Aorta (tissue), 5 donors: ENCODE measurements at regions not wholly inside any gene's neighbourhood (a gene's known extent, or its start where the extent isn't known, plus 50 kb on each side); places are given as distances from the start of the nearest gene placed in this dataset.

ENCODE experiments used
- ATAC-seq: fragments of 200-7000 bp; cut with Tn5 transposase; one replicate; pipeline ENCODE4 v1.9.1; 2022; ENCODE audit warnings: moderate library complexity; ENCODE audit not compliant: low FRiP score
- DNase-seq, 2 donors: peaks; one replicate each; pipeline ENCODE4 v3.0.0-alpha.2; 2020
- H3K27ac ChIP-seq, 2 donors: one replicate each; pipeline ENCODE4 v1.5.1; 2013; ENCODE audit warnings: low read length in 2 of 2, mild to moderate bottlenecking in 2 of 2, moderate library complexity in 2 of 2, control low read depth in 1 of 2, inconsistent platforms in 1 of 2, low read depth in 1 of 2
- H3K27me3 ChIP-seq, 2 donors: one replicate each; pipeline ENCODE4 v1.6.1; 2013; ENCODE audit warnings: control low read depth in 1 of 2, low read length in 1 of 2, mild to moderate bottlenecking in 1 of 2, moderate library complexity in 1 of 2; ENCODE audit not compliant: insufficient read depth in 2 of 2, control insufficient read depth in 1 of 2
- H3K36me3 ChIP-seq, 2 donors: one replicate each; pipeline ENCODE4 v1.6.1; 2013; ENCODE audit warnings: control low read depth in 1 of 2, low read length in 1 of 2, mild to moderate bottlenecking in 1 of 2; ENCODE audit not compliant: insufficient read depth in 2 of 2, control insufficient read depth in 1 of 2
- H3K4me1 ChIP-seq, 2 donors: one replicate each; pipeline ENCODE4 v1.6.1; 2013; ENCODE audit warnings: low read length in 2 of 2, control low read depth in 1 of 2, mild to moderate bottlenecking in 1 of 2, moderate library complexity in 1 of 2; ENCODE audit not compliant: insufficient read depth in 2 of 2, control insufficient read depth in 1 of 2
- H3K4me3 ChIP-seq, 2 donors: one replicate each; pipeline ENCODE4 v1.5.1; 2013; ENCODE audit warnings: low read length in 2 of 2, control low read depth in 1 of 2, mild to moderate bottlenecking in 1 of 2
- H3K9me3 ChIP-seq: one replicate; pipeline ENCODE4 v1.6.1; 2013; ENCODE audit warnings: mild to moderate bottlenecking, low read length; ENCODE audit not compliant: control insufficient read depth
- WGBS, 2 donors: extraction: QIAGEN DNeasy Blood & Tissue Kit; methylation state at CpG; one replicate each; pipeline ENCODE4 v1.1.7; 2013; 5-methylcytosine and 5-hydroxymethylcytosine counted together
- intact Hi-C, 2 donors: fragments of 100-400 bp; cut with DNase I; formaldehyde crosslinking; loops; one replicate each; pipeline versions ENCODE4 v1.14.2 to v1.15.0; 2022
- donor health status: healthy with polysubstance abuse.
- donor health status: Bipolar disorder and iron deficiency.
- donor health status: DM: no; HTN: no; CAD: no.
- donor health status: DM: no; HTN: no; CAD: no.
- donor health status: DM: yes; HTN: yes; CAD: no.

- DNase-seq: no peak
- Histone ChIP-seq H3K27me3 (no peaks in the 10 kb centered on the region), H3K4me3 (no peak overlapping the region), H3K27ac (no peak overlapping the region), H3K9me3 (no peaks in the 10 kb centered on the region), H3K4me1 (no peaks in the 10 kb centered on the region), H3K36me3 (no peaks in the 10 kb centered on the region)
- 26% methylated on average over 1 of the region's 1 CpG for WGBS, 2 donors
- intact Hi-C loops: loop anchor here in 1 of 2 donors (10.0 kb wide), 1 partner anchor 1976 kb away; no protein-coding TSS in a partner anchor
- ATAC-seq: no peak
These were observed 157.6 kb upstream of the TMTC2 start for GRCh38 chr12:82529101-82529500.

DNA sequence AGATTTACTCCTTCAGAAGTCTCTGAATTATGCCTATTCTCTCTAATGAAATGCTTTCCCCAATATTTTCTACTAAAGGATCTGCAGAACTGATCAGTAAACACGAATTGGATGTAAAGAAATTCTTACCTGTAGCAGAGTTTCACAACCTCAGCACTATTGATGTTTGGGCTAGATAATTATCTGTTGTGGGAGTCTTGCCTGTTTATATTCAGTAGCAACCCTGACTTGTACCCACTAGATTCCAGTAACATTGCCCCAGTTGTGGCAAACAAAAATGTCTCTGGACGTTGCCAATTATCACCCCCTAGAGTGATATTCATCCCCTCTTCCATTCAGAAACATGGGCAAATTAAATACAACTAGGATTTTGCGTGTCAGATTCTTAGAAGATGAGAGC, 156.8 kb upstream of the TMTC2 start:
- DNase-seq: no peak
- H3K4me3 ChIP-seq: no peak overlapping the region
- no peaks in the 10 kb centered on the region for H3K27me3 ChIP-seq
- no peak for ATAC-seq
- WGBS, 2 donors: 93 to 95% methylated on average over 3 of the region's 3 CpGs
- intact Hi-C loops: loop anchor here in 1 of 2 donors (10.0 kb wide), 1 partner anchor 1975 kb away; no protein-coding TSS in a partner anchor
- H3K27ac ChIP-seq: no peak overlapping the region
- H3K9me3 ChIP-seq: no peaks in the 10 kb centered on the region
- no peaks in the 10 kb centered on the region for H3K36me3 ChIP-seq
- no peaks in the 10 kb centered on the region for H3K4me1 ChIP-seq

GRCh38 chr12:82530394-82530793, 156.3 kb upstream of the TMTC2 start:
- DNase-seq: no peak
- Histone ChIP-seq H3K27ac (no peak overlapping the region), H3K36me3 (no peaks in the 10 kb centered on the region), H3K4me1 (no peaks in the 10 kb centered on the region), H3K9me3 (no peaks in the 10 kb centered on the region), H3K4me3 (no peak overlapping the region), H3K27me3 (no peaks in the 10 kb centered on the region)
- ATAC-seq: no peak
- intact Hi-C loops: no loop called here
- WGBS, 2 donors: 66 to 69% methylated on average over 2 of the region's 2 CpGs

DNA sequence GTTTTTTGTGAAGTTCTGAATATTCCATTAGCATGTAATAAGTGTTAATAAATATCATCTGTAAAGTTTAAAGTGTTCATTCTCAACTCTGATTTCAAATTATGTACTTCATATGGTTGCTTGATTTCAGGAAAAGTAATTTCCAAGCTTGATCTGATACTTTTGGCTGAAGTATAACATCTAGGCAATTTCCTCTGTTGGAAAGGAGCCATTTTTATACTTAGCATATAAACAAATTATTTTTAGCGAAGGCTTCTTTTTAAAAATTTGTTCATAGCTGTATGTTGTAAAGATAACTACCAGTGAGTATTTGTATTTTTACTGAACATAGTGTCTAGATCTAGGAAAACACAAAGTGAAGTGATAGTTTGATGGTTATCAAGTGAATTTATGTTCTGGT, 153.4 kb upstream of the TMTC2 start:
- Histone ChIP-seq H3K27ac (no peak overlapping the region), H3K9me3 (no peaks in the 10 kb centered on the region), H3K4me1 (no peaks in the 10 kb centered on the region), H3K27me3 (no peaks in the 10 kb centered on the region), H3K4me3 (no peak overlapping the region), H3K36me3 (no peaks in the 10 kb centered on the region)
- WGBS, 2 donors: 9 to 23% methylated on average over 1 of the region's 1 CpG
- DNase-seq (no peak), ATAC-seq (no peak)
- intact Hi-C loops: no loop called here

DNA sequence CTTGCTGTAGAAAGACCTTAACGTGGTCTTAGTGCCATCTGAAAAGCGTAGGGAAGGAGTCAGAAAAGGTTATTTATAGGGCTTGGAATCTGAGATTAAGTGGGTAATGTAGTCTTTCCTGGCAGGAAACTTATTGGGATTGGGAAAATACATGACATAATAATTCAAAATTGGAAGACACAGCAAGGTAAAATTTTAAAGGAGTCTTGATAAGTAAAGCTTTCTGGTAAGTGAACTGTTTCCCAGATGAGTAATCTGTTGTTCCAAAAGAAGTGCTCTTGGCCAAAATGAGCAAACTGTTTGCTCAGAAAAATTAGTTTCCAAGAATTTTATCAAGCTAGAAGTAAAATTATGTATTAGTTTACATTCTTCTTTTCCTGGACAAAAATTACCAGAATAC, 149.3 kb upstream of the TMTC2 start:
- 5 to 8% methylated on average over 2 of the region's 2 CpGs for WGBS, 2 donors
- no peaks in the 10 kb centered on the region for H3K9me3 ChIP-seq
- intact Hi-C loops: no loop called here
- no peak overlapping the region for H3K4me3 ChIP-seq
- no peak overlapping the region for H3K27ac ChIP-seq
- ATAC-seq (no peak), DNase-seq (no peak)
- H3K36me3 ChIP-seq: no peaks in the 10 kb centered on the region
- no peaks in the 10 kb centered on the region for H3K27me3 ChIP-seq
- no peaks in the 10 kb centered on the region for H3K4me1 ChIP-seq

GRCh38 chr12:82554529-82554928, 132.2 kb upstream of the TMTC2 start:
- DNase-seq (no peak), ATAC-seq (no peak)
- Histone ChIP-seq H3K27me3 (no peaks in the 10 kb centered on the region), H3K4me3 (no peak overlapping the region), H3K4me1 (no peaks in the 10 kb centered on the region), H3K27ac (no peak overlapping the region), H3K36me3 (no peaks in the 10 kb centered on the region), H3K9me3 (peaks cover 3% of the 10 kb centered on the region)
- 68 to 70% methylated on average over 2 of the region's 2 CpGs for WGBS, 2 donors
- intact Hi-C loops: no loop called here

DNA sequence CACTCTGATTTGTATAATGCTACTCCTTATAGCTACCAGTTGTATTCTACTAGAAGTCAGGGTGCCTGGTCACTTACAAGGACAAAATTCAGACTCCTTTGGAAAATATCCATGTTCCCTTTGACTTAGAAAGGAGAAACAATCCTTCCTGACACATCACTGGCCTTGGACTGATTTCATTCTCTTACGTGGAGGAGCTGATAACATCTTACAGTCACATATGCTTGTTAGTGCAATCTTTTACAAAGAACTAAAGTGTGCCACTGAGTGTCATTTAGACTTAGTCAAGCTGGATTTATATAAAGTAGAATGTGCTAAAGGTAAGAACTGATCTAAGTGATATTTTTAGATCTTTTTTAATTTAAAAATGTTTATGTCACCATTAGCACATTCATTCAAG, 131.0 kb upstream of the TMTC2 start:
- intact Hi-C loops: no loop called here
- 5 to 13% methylated on average over 1 of the region's 1 CpG for WGBS, 2 donors
- no peak for ATAC-seq
- Histone ChIP-seq H3K9me3 (peaks cover 3% of the 10 kb centered on the region), H3K4me1 (no peaks in the 10 kb centered on the region), H3K4me3 (no peak overlapping the region), H3K36me3 (no peaks in the 10 kb centered on the region), H3K27ac (no peak overlapping the region), H3K27me3 (no peaks in the 10 kb centered on the region)
- DNase-seq: no peak

- no peak overlapping the region for H3K4me3 ChIP-seq
- DNase-seq: no peak
- no peak overlapping the region for H3K27ac ChIP-seq
- ATAC-seq: no peak
- H3K36me3 ChIP-seq: no peaks in the 10 kb centered on the region
- intact Hi-C loops: no loop called here
- no peaks in the 10 kb centered on the region for H3K4me1 ChIP-seq
- no peaks in the 10 kb centered on the region for H3K27me3 ChIP-seq
- H3K9me3 ChIP-seq: no peaks in the 10 kb centered on the region
- 27 to 39% methylated on average over 1 of the region's 1 CpG for WGBS, 2 donors
These were observed 120.7 kb upstream of the TMTC2 start for GRCh38 chr12:82565966-82566365.

DNA sequence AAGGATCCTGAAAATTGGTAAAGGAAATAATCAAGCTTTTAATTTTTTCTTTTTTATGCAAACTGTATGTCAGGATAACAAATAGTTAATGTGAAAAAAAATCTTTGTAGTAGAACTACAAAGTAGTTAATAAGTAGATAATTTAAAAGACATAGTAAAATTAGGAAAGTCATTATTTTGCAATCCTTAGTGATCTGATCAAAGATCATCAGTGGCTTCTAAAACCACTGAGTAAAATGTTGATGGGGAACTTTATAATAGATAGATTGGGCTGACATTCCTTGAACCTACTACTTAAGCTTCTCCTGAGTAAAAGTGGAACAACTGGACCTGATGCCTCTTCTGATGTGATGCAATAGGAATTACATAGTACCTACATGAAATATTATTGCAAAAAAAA, 119.0 kb upstream of the TMTC2 start:
- no peaks in the 10 kb centered on the region for H3K36me3 ChIP-seq
- ATAC-seq (no peak), DNase-seq (no peak)
- intact Hi-C loops: no loop called here
- no peak overlapping the region for H3K4me3 ChIP-seq
- no peaks in the 10 kb centered on the region for H3K4me1 ChIP-seq
- H3K9me3 ChIP-seq: no peaks in the 10 kb centered on the region
- H3K27ac ChIP-seq: no peak overlapping the region
- no peaks in the 10 kb centered on the region for H3K27me3 ChIP-seq
